ENCODE measurements at regions not wholly inside any gene's neighbourhood (a gene's known extent, or its start where the extent isn't known, plus 50 kb on each side); places are given as distances from the start of the nearest gene placed in this dataset.

- no peak overlapping the region for H3T11ph ChIP-seq (ENCODE audit: low read length)
- no peak overlapping the region for H3K9ac ChIP-seq (ENCODE audit: extremely low read depth, insufficient read length, low read length)
- H3K4me2 ChIP-seq (ENCODE audit: insufficient read depth, insufficient read length, low read length): no peak overlapping the region
- no peak overlapping the region for H4K5ac ChIP-seq (ENCODE audit: insufficient read length, low read depth, low read length)
- no peaks in the 10 kb centered on the region for H3K79me2 ChIP-seq (ENCODE audit: insufficient read depth, low read length)
- WGBS (ENCODE audit: extremely low coverage, insufficient read length, low lambda C conversion rate): no CpG with 5 or more reads among the region's 10 CpGs
- no peak overlapping the region for H3K14ac ChIP-seq (ENCODE audit: insufficient read depth, low read length)
- H3K23me2 ChIP-seq (ENCODE audit: insufficient read length, low read depth, low read length, poor library complexity, severe bottlenecking): no peaks in the 10 kb centered on the region
- H3K79me1 ChIP-seq (ENCODE audit: insufficient read depth, low read depth, low read length, poor library complexity, severe bottlenecking): no peaks in the 10 kb centered on the region
- H3K23ac ChIP-seq (ENCODE audit: insufficient read length, low read depth, low read length): no peak overlapping the region
- no peaks in the 10 kb centered on the region for H3K9me3 ChIP-seq (ENCODE audit: control insufficient read depth, low read depth, low read length)
- H3K4me1 ChIP-seq (ENCODE audit: insufficient read depth, low read length): no peaks in the 10 kb centered on the region; the same call in 1 of the 2 replicates
- H3K27ac ChIP-seq (ENCODE audit: insufficient read length, low read depth, low read length): no peak overlapping the region
- no peak overlapping the region for H3K18ac ChIP-seq (ENCODE audit: insufficient read length, low read depth, low read length)
- H3K27me3 ChIP-seq (ENCODE audit: insufficient read depth, low read length): 0 out of 2 replicates have a peak, but pooled peaks cover 2% of the 10 kb centered on the region
- DNase-seq: no peak
- H4K8ac ChIP-seq (replicated peaks; ENCODE audit: insufficient read length, low read depth, low read length): no peak overlapping the region
- H3K27ac Mint-ChIP-seq: no peak overlapping the region; a peak in 1 of 7 replicates
- no peak overlapping the region for H2AK5ac ChIP-seq (ENCODE audit: insufficient read length, low read length)
- peaks cover 20% of the 10 kb centered on the region for H3K27me3 Mint-ChIP-seq (ENCODE audit: low read depth)
- H2BK5ac ChIP-seq (ENCODE audit: insufficient read length, low read length): no peak overlapping the region
- no peak overlapping the region for H4K91ac ChIP-seq (ENCODE audit: insufficient read length, low read depth, low read length)
- H2BK120ac ChIP-seq (ENCODE audit: low read depth, low read length, poor library complexity, severe bottlenecking): no peak overlapping the region
- H3K4me1 Mint-ChIP-seq: peaks cover 18% of the 10 kb centered on the region in 2 experiments
- H2BK12ac ChIP-seq (ENCODE audit: insufficient read length, low read depth, low read length): no peak overlapping the region
- no peak overlapping the region for H3K4ac ChIP-seq (ENCODE audit: low read depth, low read length)
- H3K9me3 Mint-ChIP-seq: peaks cover 12 to 15% of the 10 kb centered on the region in 2 experiments; a peak in 4 of 5 replicates
- no peak for TF ChIP-seq CTCF (conservative IDR thresholded peaks at IDR 0.05)
- no peak overlapping the region; a peak in 1 of 5 replicates for H3K4me3 Mint-ChIP-seq
- H4K20me1 ChIP-seq (ENCODE audit: control insufficient read depth, insufficient read depth, insufficient read length): no peaks in the 10 kb centered on the region
- H2AFZ ChIP-seq (ENCODE audit: low read length): no peak overlapping the region
- no peak overlapping the region for H3K56ac ChIP-seq (ENCODE audit: insufficient read length, low read depth, low read length)
- H2BK15ac ChIP-seq (ENCODE audit: low read depth, low read length): no peak overlapping the region
- H2BK20ac ChIP-seq (ENCODE audit: low read depth, low read length, poor library complexity, severe bottlenecking): no peak overlapping the region
- peaks cover 0 to 7% (median 6%) of the 10 kb centered on the region in 3 experiments; a peak in 2 of 7 replicates for H3K36me3 Mint-ChIP-seq (ENCODE audit: insufficient read depth in 1 of 3, low read depth in 3 of 3)
These were observed 274.2 kb downstream of the TEX29 start for GRCh38 chr13:111594606-111595005.
